ENCODE measurements at regions not wholly inside any gene's neighbourhood (a gene's known extent, or its start where the extent isn't known, plus 50 kb on each side); places are given as distances from the start of the nearest gene placed in this dataset.

DNA sequence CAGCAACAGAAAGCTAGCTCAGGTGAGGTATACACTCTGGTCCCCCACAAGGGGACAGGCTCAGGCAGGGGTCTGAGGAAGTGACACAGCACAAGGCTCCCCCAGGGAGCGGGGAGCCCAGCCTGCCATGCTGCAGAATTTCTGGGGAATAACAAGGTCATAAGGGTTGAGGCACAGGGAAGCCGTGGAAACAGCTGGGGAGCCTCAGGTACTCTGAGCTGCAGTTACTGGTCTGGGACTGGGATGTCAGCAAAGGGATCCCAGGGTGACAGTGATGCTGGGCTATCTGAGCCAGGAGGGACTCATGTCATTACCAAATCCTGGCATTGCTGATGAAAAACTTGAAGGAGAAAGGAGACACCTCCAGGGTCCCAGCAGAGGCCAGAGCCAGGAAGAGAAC lies 64.4 kb upstream of the NANOS1 start:
- CTCF ChIA-PET = no interaction called here
- H3K4me3 ChIP-seq (ENCODE audit: low read depth, low read length) = no peak overlapping the region
- no peak overlapping the region for H3K27ac ChIP-seq (ENCODE audit: low read depth, low read length)
- TF ChIP-seq, protein P1, sequence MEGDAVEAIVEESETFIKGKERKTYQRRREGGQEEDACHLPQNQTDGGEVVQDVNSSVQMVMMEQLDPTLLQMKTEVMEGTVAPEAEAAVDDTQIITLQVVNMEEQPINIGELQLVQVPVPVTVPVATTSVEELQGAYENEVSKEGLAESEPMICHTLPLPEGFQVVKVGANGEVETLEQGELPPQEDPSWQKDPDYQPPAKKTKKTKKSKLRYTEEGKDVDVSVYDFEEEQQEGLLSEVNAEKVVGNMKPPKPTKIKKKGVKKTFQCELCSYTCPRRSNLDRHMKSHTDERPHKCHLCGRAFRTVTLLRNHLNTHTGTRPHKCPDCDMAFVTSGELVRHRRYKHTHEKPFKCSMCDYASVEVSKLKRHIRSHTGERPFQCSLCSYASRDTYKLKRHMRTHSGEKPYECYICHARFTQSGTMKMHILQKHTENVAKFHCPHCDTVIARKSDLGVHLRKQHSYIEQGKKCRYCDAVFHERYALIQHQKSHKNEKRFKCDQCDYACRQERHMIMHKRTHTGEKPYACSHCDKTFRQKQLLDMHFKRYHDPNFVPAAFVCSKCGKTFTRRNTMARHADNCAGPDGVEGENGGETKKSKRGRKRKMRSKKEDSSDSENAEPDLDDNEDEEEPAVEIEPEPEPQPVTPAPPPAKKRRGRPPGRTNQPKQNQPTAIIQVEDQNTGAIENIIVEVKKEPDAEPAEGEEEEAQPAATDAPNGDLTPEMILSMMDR (IDR thresholded peaks at IDR 0.05; ENCODE audit: low read depth, low read length) = no peak
- DNase-seq (ENCODE audit: low read depth, low spot score) = no peak
- POLR2A ChIA-PET = no interaction called here
- no peaks in the 10 kb centered on the region; the same call in 1 of the 2 replicates for H3K9me3 ChIP-seq (ENCODE audit: control insufficient read depth, insufficient read depth, low read length)
- H3K27me3 ChIP-seq (ENCODE audit: control insufficient read depth, insufficient read depth, low read length) = peaks cover 27% of the 10 kb centered on the region

DNA sequence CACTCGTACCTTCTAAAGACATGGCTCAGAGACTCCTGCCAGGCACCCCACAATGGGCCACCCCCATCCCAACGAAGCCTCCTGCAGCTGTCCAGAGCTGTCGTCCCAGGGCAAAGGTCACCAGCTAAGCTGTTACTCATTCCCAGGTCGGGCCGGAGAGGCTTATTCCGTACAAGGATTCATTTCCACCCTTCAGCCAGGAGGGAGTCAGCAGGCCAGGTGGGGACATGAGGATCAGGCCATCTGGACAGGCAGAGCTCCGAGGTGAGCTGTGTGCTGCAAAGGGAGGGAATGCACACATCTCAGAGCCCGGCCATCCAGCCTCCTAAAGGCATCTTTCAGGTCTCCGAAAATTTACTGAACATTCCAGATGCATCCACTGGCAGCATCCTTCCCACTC lies 63.9 kb upstream of the NANOS1 start:
- ChIA-PET POLR2A (no interaction called here), CTCF (no interaction called here)
- DNase-seq (ENCODE audit: low read depth, low spot score) = no peak
- Histone ChIP-seq H3K27ac (ENCODE audit: low read depth, low read length) (no peak overlapping the region), H3K9me3 (ENCODE audit: control insufficient read depth, insufficient read depth, low read length) (no peaks in the 10 kb centered on the region; the same call in 1 of the 2 replicates), H3K27me3 (ENCODE audit: control insufficient read depth, insufficient read depth, low read length) (peaks cover 28% of the 10 kb centered on the region), H3K4me3 (ENCODE audit: low read depth, low read length) (no peak overlapping the region)
- TF ChIP-seq, protein P1 (IDR thresholded peaks at IDR 0.05; ENCODE audit: low read depth, low read length) = no peak

DNA sequence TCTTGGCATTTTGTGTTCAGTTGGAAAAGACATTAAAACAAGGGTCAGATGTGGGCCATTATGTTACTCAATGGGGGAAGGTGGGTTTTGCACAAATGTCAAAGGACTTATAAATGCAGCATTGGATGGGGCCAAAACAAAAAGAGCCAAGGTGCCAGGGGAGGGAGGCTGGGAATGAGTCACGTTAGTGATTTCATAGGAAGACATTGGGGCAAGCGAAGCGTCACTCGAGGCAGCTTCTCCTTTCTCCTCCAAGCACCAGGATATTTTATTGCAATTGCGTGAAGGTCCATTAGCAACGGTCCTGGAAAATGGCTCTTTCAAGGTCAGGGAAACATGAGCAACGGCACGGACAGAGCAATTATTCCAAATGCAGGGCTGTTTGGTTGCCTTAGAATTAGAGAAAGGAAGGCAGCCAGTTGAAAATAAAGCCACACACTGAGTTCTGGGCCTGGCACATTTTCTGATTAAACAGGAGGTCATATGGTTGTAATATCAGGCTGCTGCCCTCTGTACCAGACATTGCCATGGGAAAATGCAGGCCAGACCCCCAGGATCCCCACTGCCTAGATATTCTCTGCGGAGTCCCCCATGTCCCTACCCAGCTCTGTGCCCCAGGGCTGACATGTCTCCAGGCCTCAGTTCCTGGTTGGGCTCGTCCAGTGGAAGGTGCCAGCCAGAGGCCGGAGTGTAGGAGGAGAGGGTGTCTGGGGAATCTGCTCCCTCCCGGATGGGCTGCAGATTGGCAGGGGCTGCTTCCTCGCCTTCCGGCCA lies 63.3 kb upstream of the NANOS1 start:
- H3K27ac ChIP-seq (ENCODE audit: low read depth, low read length) = no peak overlapping the region
- TF ChIP-seq, protein P1 (IDR thresholded peaks at IDR 0.05; ENCODE audit: low read depth, low read length) = no peak
- POLR2A ChIA-PET = no interaction called here
- CTCF ChIA-PET = no interaction called here
- no peak overlapping the region for H3K4me3 ChIP-seq (ENCODE audit: low read depth, low read length)
- H3K9me3 ChIP-seq (ENCODE audit: control insufficient read depth, insufficient read depth, low read length) = no peaks in the 10 kb centered on the region; the same call in 1 of the 2 replicates
- H3K27me3 ChIP-seq (ENCODE audit: control insufficient read depth, insufficient read depth, low read length) = peaks cover 31% of the 10 kb centered on the region
- DNase-seq (ENCODE audit: low read depth, low spot score) = no peak

DNA sequence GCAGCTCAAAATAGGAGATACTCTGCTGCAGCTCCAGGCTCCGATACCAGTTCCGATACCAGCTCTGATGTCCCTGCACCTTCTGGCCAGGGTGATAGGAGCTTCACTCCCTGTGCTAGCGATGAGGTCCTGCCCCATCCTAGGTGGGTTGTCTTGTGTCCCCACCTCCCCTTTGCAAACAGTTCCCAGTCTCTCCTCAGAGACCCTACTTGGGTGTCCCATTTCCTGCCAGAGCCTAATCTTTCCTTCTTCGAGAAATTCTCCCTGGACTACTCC lies 62.7 kb upstream of the NANOS1 start:
- peaks cover 31% of the 10 kb centered on the region for H3K27me3 ChIP-seq (ENCODE audit: control insufficient read depth, insufficient read depth, low read length)
- TF ChIP-seq, protein P1 (IDR thresholded peaks at IDR 0.05; ENCODE audit: low read depth, low read length) = no peak
- DNase-seq (ENCODE audit: low read depth, low spot score) = no peak
- H3K27ac ChIP-seq (ENCODE audit: low read depth, low read length) = no peak overlapping the region
- H3K4me3 ChIP-seq (ENCODE audit: low read depth, low read length) = no peak overlapping the region
- H3K9me3 ChIP-seq (ENCODE audit: control insufficient read depth, insufficient read depth, low read length) = no peaks in the 10 kb centered on the region; the same call in 1 of the 2 replicates
- POLR2A ChIA-PET = no interaction called here
- CTCF ChIA-PET = no interaction called here

DNA sequence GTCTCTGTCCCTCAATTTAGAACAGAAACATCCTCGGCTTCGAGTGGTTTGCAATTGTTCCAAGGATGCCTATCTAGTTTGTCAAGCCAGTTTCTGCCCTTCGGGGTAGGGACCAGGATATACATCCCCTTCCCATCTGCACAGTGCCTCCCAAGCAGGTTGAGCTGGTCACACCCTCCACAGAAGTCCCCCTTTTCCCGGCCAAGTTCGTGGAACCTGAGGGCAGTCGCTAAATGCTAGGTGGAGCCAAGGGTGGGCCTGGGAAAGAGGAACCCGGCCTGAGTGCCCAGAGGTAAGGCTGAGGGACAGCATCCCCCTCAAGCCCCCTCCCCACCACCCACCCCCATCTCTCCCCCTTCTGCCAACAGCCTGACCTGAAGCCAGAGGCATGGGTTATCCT lies 62.4 kb upstream of the NANOS1 start:
- DNase-seq (ENCODE audit: low read depth, low spot score) = no peak
- ChIA-PET CTCF (no interaction called here), POLR2A (no interaction called here)
- Histone ChIP-seq H3K27ac (ENCODE audit: low read depth, low read length) (no peak overlapping the region), H3K9me3 (ENCODE audit: control insufficient read depth, insufficient read depth, low read length) (no peaks in the 10 kb centered on the region; the same call in 1 of the 2 replicates), H3K4me3 (ENCODE audit: low read depth, low read length) (no peak overlapping the region), H3K27me3 (ENCODE audit: control insufficient read depth, insufficient read depth, low read length) (peaks cover 32% of the 10 kb centered on the region)
- TF ChIP-seq, protein P1 (IDR thresholded peaks at IDR 0.05; ENCODE audit: low read depth, low read length) = no peak

Measured in AG04450 (cell line).